ENCODE measurements at regions not wholly inside any gene's neighbourhood (a gene's known extent, or its start where the extent isn't known, plus 50 kb on each side); places are given as distances from the start of the nearest gene placed in this dataset.

GRCh38 chr13:78325585-78325984, 277.8 kb downstream of the POU4F1 start:
- DNase-seq, result peak; percentile 57

DNA sequence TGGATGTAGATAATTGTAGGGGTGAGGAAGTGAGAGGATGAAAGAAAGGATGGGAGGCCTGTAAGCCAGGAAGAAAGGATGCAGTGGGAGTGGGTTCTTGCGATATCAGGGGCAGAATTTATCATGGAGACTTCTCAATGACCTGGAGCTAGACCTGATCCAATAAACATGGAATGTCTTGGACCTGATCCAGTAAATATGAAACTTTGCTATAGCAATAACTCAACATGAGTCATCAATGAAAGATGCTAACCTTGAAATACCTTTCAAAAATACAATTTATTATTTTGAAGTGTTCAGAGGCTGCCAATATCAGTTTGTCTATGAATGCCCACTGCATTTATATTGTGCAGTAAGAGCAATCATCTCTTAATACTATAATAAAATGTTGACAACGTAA, 279.5 kb downstream of the POU4F1 start:
- peak; percentile 70 for DNase-seq

- DNase-seq, result no peak
Observed at GRCh38 chr13:78323040-78323439, 280.3 kb downstream of the POU4F1 start.

DNA sequence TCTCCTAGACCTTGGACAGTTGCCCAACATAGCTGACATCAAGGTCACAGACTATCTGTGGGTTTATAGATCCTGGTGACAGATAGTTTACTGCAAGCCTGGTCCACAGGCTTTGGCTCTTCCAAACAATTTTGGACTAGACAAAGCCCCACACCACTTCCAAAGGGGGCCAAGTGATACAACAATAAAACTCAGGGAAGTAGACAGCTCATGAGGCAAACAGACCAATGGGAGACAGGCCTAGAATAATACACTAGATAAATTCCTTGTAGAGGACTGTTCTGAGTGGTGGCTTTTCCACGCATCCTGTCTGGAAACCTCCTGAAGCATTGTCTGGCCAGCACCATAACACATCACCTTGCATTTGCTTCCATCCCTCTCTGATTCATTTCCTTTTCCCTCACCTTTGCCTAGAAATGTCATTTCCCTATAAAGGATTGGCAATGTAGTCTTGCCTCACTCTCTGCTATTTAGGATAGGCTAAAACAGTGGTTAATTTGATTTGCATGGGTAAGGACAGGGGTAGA, 284.2 kb downstream of the POU4F1 start:
- no peak for DNase-seq

DNA sequence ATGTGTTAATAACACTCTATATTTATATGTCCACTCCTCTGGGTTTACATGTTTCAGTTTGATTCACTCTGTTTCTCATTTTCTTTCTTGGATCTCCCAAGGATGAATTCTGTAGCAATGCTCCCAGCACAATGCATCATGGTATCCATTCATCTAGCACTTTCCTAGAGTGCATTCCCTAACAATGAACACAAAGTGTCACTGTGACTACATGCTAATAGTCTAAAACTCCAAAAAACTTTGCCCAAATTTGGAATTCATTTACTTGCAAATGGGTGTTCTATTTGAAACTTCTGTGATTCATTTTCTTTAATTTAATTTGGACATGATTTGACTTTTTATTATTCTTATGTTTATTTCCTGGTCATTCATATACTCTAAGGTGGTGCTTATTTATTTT, 286.3 kb downstream of the POU4F1 start:
- peak; percentile 21 for DNase-seq

- no peak for DNase-seq
Observed at GRCh38 chr13:78309497-78310180, 293.7 kb downstream of the POU4F1 start.

GRCh38 chr13:78306519-78307206, 296.7 kb downstream of the POU4F1 start:
- no peak for DNase-seq

GRCh38 chr13:78305171-78305570, 298.2 kb downstream of the POU4F1 start:
- DNase-seq, result no peak

DNA sequence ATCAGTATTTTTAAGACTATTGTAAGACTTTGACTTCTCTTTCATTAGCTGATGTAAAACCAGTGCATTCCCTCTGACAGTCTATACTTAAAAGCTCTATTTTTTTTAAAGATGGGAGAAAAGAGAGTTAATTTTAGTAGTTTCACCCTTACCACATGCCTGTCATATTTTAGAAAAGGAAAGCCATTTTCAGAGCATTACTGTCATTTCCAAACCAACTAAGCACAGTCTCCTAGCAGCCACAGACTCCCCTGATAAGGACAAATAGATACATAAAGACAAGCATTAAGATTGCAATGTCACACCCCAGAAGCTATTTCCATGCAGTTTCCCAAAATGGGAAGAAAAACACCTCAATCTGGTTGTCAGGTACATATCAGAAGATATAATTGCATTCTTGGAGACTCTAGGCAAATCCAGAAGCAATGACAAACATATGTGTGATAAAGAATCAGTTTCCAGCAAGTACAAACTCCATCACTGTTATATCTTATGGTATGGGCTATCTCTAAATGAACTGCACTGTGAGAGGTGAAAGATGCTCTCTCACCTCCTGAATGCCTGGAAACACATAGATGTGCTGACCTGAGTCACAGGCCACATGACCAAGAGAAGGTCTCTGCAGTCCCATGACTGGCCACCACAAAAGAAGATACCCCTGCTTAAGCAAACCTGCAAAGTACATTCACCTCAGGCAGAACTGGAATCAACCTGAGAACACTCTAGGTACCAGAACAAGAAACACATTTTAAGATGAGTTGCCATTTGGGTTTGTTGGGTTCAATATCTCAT, 303.3 kb downstream of the POU4F1 start:
- DNase-seq, result no peak

DNA sequence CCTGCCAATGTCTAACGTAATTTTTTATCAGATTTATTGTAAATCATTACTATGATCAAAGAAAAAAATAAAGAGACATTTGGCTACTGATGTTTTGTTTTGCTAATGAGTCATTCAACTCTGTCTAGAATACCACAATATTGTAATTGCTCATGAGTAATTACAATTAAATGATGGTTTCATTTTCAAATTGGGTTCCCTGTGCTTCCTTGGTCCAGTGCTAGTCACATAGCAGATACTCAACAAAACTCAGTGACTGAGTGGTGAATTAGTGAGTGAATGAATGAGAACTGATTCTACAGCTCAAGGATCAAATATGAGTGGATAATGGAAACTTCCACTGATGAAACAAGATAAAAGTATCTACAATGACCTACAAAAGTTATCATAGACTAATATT, 304.7 kb downstream of the POU4F1 start:
- DNase-seq, result no peak

DNA sequence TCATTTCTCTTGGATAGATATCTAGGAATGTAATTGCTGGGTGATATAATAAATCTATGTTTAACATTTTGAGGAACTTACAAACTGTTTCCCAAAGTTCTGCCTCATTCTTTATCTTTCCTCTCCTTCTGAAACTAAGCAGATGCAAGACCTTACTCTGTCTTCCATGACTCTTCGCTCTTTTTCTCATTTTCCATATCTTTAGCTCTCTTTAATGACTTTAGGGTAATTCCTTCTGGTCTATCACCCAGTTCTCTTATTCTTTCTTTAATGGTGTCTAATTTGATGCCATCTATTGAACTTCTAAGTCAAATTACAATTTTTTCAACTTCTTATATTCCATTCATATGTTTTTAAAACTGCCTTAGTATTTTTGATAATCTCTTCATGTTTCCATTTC, 316.6 kb downstream of the POU4F1 start:
- no peak for DNase-seq

DNA sequence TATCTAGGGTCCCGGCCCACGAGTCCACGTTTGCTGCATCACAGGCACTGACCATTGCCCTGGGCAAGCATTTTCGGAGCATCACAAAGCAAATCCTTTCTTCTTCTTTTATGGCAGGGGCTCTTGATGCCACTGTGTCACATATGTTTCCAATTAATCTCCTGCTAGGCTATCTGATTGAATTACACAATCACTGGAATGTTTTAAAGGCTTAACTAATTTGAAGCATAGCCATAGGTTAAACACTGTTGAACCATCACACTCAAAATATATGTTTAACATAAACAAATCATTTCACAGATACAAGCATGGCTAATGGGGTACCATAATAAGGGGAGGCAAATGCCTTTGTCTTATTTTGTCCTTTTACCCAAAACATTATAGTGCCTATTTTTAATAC, 338.3 kb downstream of the POU4F1 start:
- no peak for DNase-seq

DNA sequence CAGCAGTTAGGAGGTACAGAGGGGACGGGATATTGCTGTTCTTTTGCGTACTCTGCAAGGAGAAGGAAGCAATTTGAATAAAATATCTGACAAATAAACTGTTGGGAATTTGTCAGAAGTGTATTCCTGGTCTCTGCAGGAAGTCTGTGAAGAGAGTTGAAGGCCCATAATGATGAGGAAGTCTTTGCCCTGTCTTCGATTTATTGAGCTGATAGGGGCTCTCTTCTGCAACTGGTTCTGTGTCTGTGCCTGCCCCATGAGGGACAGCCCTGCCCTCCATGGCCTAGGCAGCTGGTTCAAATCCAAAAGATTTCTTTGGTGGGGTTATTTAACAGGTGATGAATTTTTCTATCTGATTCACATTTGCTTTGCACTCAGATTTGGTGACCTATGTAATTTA, 339.7 kb upstream of the EDNRB start:
- no peak for DNase-seq

GRCh38 chr13:78256484-78256883, 337.9 kb upstream of the EDNRB start:
- no peak for DNase-seq

DNA sequence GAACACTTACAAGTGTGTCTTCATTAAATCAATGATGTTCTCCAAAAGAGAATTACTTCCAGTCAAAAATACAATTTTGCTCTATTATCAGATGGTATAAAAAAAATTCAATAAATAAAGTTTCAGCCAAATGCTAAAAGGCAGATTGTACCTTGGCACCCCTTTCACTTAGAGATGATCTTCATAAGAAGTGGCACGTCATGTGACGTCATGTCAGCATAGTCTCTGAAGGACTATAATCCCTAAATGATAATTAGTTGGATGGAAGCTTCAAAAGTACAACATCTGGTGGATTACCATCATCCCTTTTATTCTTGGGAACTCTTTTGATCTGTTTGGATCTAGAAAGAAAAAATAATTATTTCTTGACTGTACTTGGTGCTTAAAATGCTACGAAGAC, 335.5 kb upstream of the EDNRB start:
- DNase-seq, result no peak

- peak; percentile 39 for DNase-seq
Observed at GRCh38 chr13:78247362-78247761, 328.7 kb upstream of the EDNRB start.

- DNase-seq, result peak; percentile 75
Observed at GRCh38 chr13:78241278-78241919, 322.8 kb upstream of the EDNRB start.

DNA sequence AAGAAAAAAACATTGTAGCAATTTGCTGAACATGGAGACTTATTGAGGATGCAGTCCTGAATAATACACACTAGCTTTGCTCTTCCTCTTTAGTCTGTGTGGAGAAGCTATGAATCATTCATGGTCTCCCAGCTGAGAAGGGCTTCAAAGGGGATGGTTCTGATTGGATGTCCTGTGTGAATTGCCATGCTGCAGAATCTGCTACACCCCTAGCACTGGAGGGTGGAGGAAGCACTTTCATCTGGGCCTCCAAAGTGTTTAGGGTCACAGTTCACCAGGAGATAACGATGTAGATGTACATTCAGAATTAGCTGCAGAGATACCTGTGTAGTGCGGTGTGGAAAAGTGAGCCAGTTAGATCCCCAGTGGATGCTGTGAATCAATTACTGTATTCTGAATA, 321.1 kb upstream of the EDNRB start:
- DNase-seq, result no peak

GRCh38 chr13:78238911-78239310, 320.3 kb upstream of the EDNRB start:
- no peak for DNase-seq

- no peak for DNase-seq
Observed at GRCh38 chr13:78228940-78229339, 310.3 kb upstream of the EDNRB start.

DNA sequence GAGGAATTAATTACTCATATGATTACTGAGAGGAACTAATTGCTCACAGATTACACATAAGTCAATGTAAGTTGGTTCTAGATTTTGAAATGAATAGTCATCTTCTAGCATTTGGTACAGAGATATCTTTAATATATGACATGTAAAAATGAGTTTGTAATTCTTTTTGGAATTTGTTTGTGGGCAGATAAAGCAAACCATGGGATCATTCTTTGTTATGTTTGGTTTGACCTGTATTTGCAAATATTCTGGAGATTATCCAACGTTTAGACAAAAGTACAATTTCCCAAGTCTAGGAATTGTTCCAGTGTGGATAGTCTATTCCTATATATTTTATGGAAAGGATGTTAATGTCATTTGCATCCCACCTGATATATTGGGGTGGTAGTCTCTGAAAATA, 309.6 kb upstream of the EDNRB start:
- DNase-seq, result no peak

DNA sequence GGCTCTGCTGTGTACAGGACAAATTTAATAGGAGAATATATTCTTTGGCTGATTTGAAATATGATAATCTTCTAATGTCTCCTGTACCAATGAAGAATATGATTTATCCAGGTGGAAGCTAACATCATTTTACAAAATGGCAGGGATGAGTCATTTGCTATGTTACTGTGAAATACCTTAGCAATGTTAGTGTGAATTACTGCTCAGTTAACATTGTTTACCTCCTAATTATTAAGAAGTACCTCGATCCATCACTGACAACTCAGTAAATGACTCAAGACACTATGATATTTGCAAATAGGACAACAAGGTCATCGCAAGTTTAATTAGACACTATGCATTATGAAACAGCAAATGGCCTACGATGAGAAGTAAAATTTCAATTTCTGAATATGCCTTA, 309.1 kb upstream of the EDNRB start:
- DNase-seq, result no peak

DNA sequence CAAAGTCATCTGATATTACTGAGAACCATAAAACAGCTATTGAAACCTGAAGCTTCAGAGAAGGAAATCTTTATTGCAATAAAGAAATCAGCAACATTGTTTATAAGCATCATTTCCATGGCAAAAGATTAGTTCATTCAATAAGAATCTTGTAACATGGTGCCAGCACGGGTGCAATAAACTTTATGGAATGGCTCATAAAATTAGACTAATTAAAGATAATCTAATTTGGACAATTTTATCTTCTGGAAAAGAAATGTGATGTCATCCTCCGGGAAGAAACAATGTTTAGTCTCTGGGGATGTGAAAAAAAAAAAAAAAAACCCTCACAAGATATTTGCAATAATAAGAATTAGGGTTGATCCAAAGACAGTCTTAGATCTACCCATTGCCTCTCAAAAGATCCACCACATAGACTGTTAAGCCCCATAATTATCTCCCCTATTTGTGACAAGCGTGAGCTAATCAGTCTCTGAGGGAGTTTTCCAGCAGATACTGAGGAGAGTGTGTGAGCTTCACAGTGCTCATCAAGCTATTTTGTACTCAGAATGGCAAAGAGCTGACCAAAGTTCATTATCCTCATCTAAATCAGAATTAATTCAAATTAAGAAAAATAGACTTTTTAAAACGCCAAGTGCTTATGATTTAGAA, 297.0 kb upstream of the EDNRB start:
- no peak for DNase-seq

Data from NCI-H1092 treated with DMSO at 0.1 percent for 48 hours (cell line).